Subcutaneous abdominal adipose tissue (tissue), 5 donors: ENCODE measurements at regions not wholly inside any gene's neighbourhood (a gene's known extent, or its start where the extent isn't known, plus 50 kb on each side); places are given as distances from the start of the nearest gene placed in this dataset.

Experiments
- H3K27ac ChIP-seq: one replicate; pipeline ENCODE4 v1.7.0; 2013; ENCODE audit warnings: low read depth, mild to moderate bottlenecking, inconsistent platforms, low read length, moderate library complexity
- H3K27me3 ChIP-seq, 5 donors: one replicate each; pipeline ENCODE4 v1.7.0; 2013; ENCODE audit warnings: low read length in 5 of 5, inconsistent platforms in 1 of 5; ENCODE audit not compliant: control insufficient read depth in 5 of 5, insufficient read depth in 4 of 5
- H3K36me3 ChIP-seq, 5 donors: one replicate each; pipeline ENCODE4 v1.7.0; 2013; ENCODE audit warnings: low read length in 5 of 5; ENCODE audit not compliant: control insufficient read depth in 5 of 5, insufficient read depth in 5 of 5
- H3K4me1 ChIP-seq, 5 donors: one replicate each; pipeline ENCODE4 v1.7.0; 2013; ENCODE audit warnings: low read length in 5 of 5, mild to moderate bottlenecking in 3 of 5, moderate library complexity in 1 of 5; ENCODE audit not compliant: control insufficient read depth in 5 of 5, insufficient read depth in 5 of 5
- H3K4me3 ChIP-seq, 5 donors: one replicate each; pipeline ENCODE4 v1.7.0; 2013; ENCODE audit warnings: low read length in 5 of 5, low read depth in 1 of 5
- H3K9ac ChIP-seq, 5 donors: one replicate each; pipeline ENCODE4 v1.7.0; 2013; ENCODE audit warnings: low read length in 5 of 5, mild to moderate bottlenecking in 4 of 5, moderate library complexity in 3 of 5
- H3K9me3 ChIP-seq, 5 donors: one replicate each; pipeline ENCODE4 v1.7.0; 2013; ENCODE audit warnings: low read length in 5 of 5; ENCODE audit not compliant: control insufficient read depth in 5 of 5
- donor health status: healthy.
- donor health status: healthy.
- donor health status: healthy.
- donor health status: healthy.
- donor health status: healthy.

- no peak overlapping the region for H3K4me3 ChIP-seq
- H3K9me3 ChIP-seq: peaks cover 4 to 17% (median 10%) of the 10 kb centered on the region in 5 donors
- no peak overlapping the region for H3K27ac ChIP-seq
- no peaks in the 10 kb centered on the region for H3K27me3 ChIP-seq
- H3K4me1 ChIP-seq: no peaks in the 10 kb centered on the region
- H3K9ac ChIP-seq: no peak overlapping the region
- H3K36me3 ChIP-seq: no peaks in the 10 kb centered on the region
Observed at GRCh38 chr13:108020027-108020426, 195.3 kb downstream of the LIG4 start.

GRCh38 chr13:108018371-108018870, 196.9 kb downstream of the LIG4 start:
- H3K27me3 ChIP-seq: no peaks in the 10 kb centered on the region
- H3K9ac ChIP-seq: no peak overlapping the region
- no peak overlapping the region for H3K27ac ChIP-seq
- no peak overlapping the region for H3K4me3 ChIP-seq
- H3K36me3 ChIP-seq: no peaks in the 10 kb centered on the region
- peaks cover 4 to 17% (median 10%) of the 10 kb centered on the region in 5 donors for H3K9me3 ChIP-seq
- no peaks in the 10 kb centered on the region for H3K4me1 ChIP-seq

GRCh38 chr13:108006619-108007018, 208.7 kb downstream of the LIG4 start:
- Histone ChIP-seq H3K27me3 (no peaks in the 10 kb centered on the region), H3K4me3 (no peak overlapping the region), H3K4me1 (no peaks in the 10 kb centered on the region), H3K9me3 (peaks cover 0 to 5% (median 3%) of the 10 kb centered on the region in 5 donors), H3K36me3 (no peaks in the 10 kb centered on the region), H3K9ac (no peak overlapping the region), H3K27ac (no peak overlapping the region)

GRCh38 chr13:108005231-108005630, 210.1 kb downstream of the LIG4 start:
- Histone ChIP-seq H3K4me1 (no peaks in the 10 kb centered on the region), H3K9me3 (peaks cover 0 to 5% (median 3%) of the 10 kb centered on the region in 5 donors), H3K36me3 (no peaks in the 10 kb centered on the region), H3K27me3 (no peaks in the 10 kb centered on the region), H3K4me3 (no peak overlapping the region), H3K9ac (no peak overlapping the region), H3K27ac (no peak overlapping the region)

GRCh38 chr13:108003626-108004025, 211.7 kb downstream of the LIG4 start:
- Histone ChIP-seq H3K36me3 (no peaks in the 10 kb centered on the region), H3K9me3 (peaks cover 0 to 3% (median 0%) of the 10 kb centered on the region in 5 donors), H3K4me3 (no peak overlapping the region)

GRCh38 chr13:108000998-108001397, 214.3 kb downstream of the LIG4 start:
- no peaks in the 10 kb centered on the region for H3K4me1 ChIP-seq
- no peak overlapping the region for H3K9ac ChIP-seq
- H3K4me3 ChIP-seq: no peak overlapping the region
- no peaks in the 10 kb centered on the region for H3K36me3 ChIP-seq
- no peaks in the 10 kb centered on the region for H3K27me3 ChIP-seq
- peaks cover 0 to 3% (median 0%) of the 10 kb centered on the region in 5 donors for H3K9me3 ChIP-seq
- H3K27ac ChIP-seq: no peak overlapping the region

More at GRCh38 chr13:108003626-108004025, 211.7 kb downstream of the LIG4 start:
- no peak overlapping the region for H3K9ac ChIP-seq
- H3K27me3 ChIP-seq: no peaks in the 10 kb centered on the region
- no peaks in the 10 kb centered on the region for H3K4me1 ChIP-seq
- H3K27ac ChIP-seq: no peak overlapping the region

- no peak overlapping the region for H3K27ac ChIP-seq
- H3K4me1 ChIP-seq: no peaks in the 10 kb centered on the region
- no peak overlapping the region for H3K4me3 ChIP-seq
- H3K9ac ChIP-seq: no peak overlapping the region
- H3K27me3 ChIP-seq: no peaks in the 10 kb centered on the region
- H3K9me3 ChIP-seq: peaks cover 0 to 3% (median 0%) of the 10 kb centered on the region in 5 donors
- no peaks in the 10 kb centered on the region for H3K36me3 ChIP-seq
Observed at GRCh38 chr13:107999751-108000150, 215.6 kb downstream of the LIG4 start.

- H3K4me3 ChIP-seq: no peak overlapping the region
- no peaks in the 10 kb centered on the region for H3K36me3 ChIP-seq
- no peaks in the 10 kb centered on the region for H3K27me3 ChIP-seq
- no peaks in the 10 kb centered on the region for H3K9me3 ChIP-seq
- no peak overlapping the region for H3K27ac ChIP-seq
- no peaks in the 10 kb centered on the region for H3K4me1 ChIP-seq
- H3K9ac ChIP-seq: no peak overlapping the region
Observed at GRCh38 chr13:107994137-107994536, 221.2 kb downstream of the LIG4 start.

- Histone ChIP-seq H3K9me3 (no peaks in the 10 kb centered on the region), H3K4me3 (no peak overlapping the region), H3K27me3 (no peaks in the 10 kb centered on the region)
Observed at GRCh38 chr13:107993239-107993949, 221.9 kb downstream of the LIG4 start.

GRCh38 chr13:107992542-107992941, 222.8 kb downstream of the LIG4 start:
- Histone ChIP-seq H3K9ac (no peak overlapping the region), H3K27ac (no peak overlapping the region), H3K4me1 (no peaks in the 10 kb centered on the region), H3K36me3 (no peaks in the 10 kb centered on the region), H3K27me3 (no peaks in the 10 kb centered on the region), H3K9me3 (no peaks in the 10 kb centered on the region), H3K4me3 (no peak overlapping the region)

More at GRCh38 chr13:107993239-107993949, 221.9 kb downstream of the LIG4 start:
- H3K27ac ChIP-seq: no peak overlapping the region
- H3K36me3 ChIP-seq: no peaks in the 10 kb centered on the region
- H3K4me1 ChIP-seq: no peaks in the 10 kb centered on the region
- H3K9ac ChIP-seq: no peak overlapping the region
